Right cardiac atrium (tissue), 5 donors: ENCODE measurements at regions not wholly inside any gene's neighbourhood (a gene's known extent, or its start where the extent isn't known, plus 50 kb on each side); places are given as distances from the start of the nearest gene placed in this dataset.

Experiments
- ATAC-seq, 2 donors: fragments of 200-7000 bp; cut with Tn5 transposase; one replicate each; pipeline versions ENCODE4 v1.8.0 to v1.9.1; 2020; ENCODE audit warnings: moderate library complexity in 2 of 2, mild to moderate bottlenecking in 1 of 2
- DNase-seq, 3 donors: peaks; one replicate each; pipeline ENCODE4 v3.0.0-alpha.2; 2020
- H3K27ac ChIP-seq: one replicate; pipeline ENCODE4 v1.5.1; 2013; ENCODE audit warnings: mild to moderate bottlenecking, low read length, control low read depth, moderate library complexity
- H3K27me3 ChIP-seq: one replicate; pipeline ENCODE4 v1.6.1; 2013; ENCODE audit not compliant: control insufficient read depth, insufficient read depth
- H3K4me1 ChIP-seq: one replicate; pipeline ENCODE4 v1.6.1; 2013; ENCODE audit warnings: low read length; ENCODE audit not compliant: control insufficient read depth, insufficient read depth
- H3K4me3 ChIP-seq: one replicate; pipeline ENCODE4 v1.5.1; 2013; ENCODE audit warnings: low read length, control low read depth
- H3K9me3 ChIP-seq: one replicate; pipeline ENCODE4 v1.6.1; 2013; ENCODE audit warnings: low read length; ENCODE audit not compliant: control insufficient read depth
- WGBS: extraction: QIAGEN DNeasy Blood & Tissue Kit; methylation state at CpG from one replicate; pipeline ENCODE4 v1.1.7; 2013; 5-methylcytosine and 5-hydroxymethylcytosine counted together
- intact Hi-C, 4 donors: fragments of 100-400 bp; cut with DNase I; formaldehyde crosslinking; loops; one replicate each; pipeline versions ENCODE4 v1.11.0 to v1.14.0; 2022 to 2023
- donor health status: healthy with polysubstance abuse.
- donor health status: DM: no; HTN: yes; CAD: no.
- donor health status: DM: no; HTN: no; CAD: no.
- donor health status: DM: no; HTN: yes; CAD: no; lungs with severe emphysema.
- donor health status: DM: yes; HTN: yes; CAD: no.

DNA sequence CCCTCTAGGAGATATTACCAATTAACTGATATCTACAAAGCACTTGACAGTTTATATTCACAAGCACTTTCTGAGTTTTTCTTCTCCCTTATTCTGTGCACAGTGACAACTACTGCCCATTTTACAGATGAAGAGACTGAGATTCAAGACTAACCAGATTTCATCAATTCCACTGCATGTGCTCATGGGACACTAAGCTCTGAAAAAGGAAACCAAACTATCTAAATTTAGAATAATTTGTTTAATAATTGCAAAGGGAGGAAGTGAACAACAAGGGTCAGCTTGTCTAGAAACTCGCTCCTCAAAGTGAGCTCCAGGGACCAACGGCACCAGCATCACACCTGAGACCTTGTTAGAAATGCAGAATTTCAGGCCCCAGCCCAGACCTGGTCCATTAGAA, 50.8 kb upstream of the MYLIP start:
- no peaks in the 10 kb centered on the region for H3K27me3 ChIP-seq
- no peak for ATAC-seq

DNA sequence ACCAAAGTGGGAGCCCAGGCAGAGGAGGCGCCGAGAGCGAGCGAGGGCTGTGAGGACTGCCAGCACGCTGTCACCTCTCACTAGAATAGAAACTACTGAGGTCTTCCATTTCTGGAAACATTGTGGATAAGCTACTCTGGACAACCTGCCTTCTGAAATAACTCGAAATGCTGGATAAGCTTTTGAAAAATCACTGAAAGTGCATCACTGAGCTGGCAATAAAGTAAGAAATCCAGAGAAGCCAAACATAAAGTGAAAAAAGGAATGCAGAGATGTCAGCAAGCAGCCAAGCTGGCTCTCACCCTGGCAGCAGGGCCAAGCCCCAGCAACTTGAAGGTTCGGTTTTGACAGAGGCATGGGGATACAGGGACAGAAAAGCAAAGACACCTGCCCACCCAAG, 59.2 kb upstream of the MYLIP start:
- Histone ChIP-seq H3K4me1 (no peaks in the 10 kb centered on the region), H3K9me3 (no peaks in the 10 kb centered on the region), H3K4me3 (no peak overlapping the region), H3K27me3 (no peaks in the 10 kb centered on the region), H3K27ac (no peak overlapping the region)
- ATAC-seq, result no peak
- no peak for DNase-seq
- 75% methylated on average over 7 of the region's 7 CpGs for WGBS
- intact Hi-C loops, result no loop called here

More for the DNA sequence above, 50.8 kb upstream of the MYLIP start:
- H3K9me3 ChIP-seq, result no peaks in the 10 kb centered on the region
- 69% methylated on average over 2 of the region's 2 CpGs for WGBS
- intact Hi-C loops, result no loop called here
- no peak for DNase-seq
- no peak overlapping the region for H3K27ac ChIP-seq
- no peak overlapping the region for H3K4me3 ChIP-seq
- H3K4me1 ChIP-seq, result no peaks in the 10 kb centered on the region

DNA sequence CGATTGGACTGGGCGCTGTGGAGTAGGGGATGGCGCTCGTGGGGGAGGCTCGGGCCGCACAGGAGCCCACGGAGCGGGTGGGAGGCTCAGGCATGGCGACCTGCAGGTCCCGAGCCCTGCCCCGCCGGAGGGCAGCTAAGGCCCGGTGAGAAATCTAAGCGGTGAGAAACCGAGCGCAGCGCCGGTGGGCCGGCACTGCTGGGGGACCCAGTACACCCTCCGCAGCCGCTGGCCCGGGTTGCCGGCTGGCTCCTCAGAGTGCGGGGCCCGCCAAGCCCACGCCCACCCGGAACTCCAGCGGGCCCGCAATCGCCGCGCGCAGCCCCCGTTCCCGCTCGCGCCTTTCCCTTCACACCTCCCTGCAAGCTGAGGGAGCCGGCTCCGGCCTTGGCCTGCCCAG, 59.7 kb upstream of the MYLIP start:
- no peaks in the 10 kb centered on the region for H3K9me3 ChIP-seq
- DNase-seq, result peak in 2 of 3 donors; percentile 41 to 49
- H3K4me3 ChIP-seq, result no peak overlapping the region
- 98% methylated on average over 39 of the region's 39 CpGs for WGBS
- H3K27ac ChIP-seq, result no peak overlapping the region
- H3K27me3 ChIP-seq, result no peaks in the 10 kb centered on the region
- ATAC-seq, result no peak
- H3K4me1 ChIP-seq, result no peaks in the 10 kb centered on the region
- intact Hi-C loops, result no loop called here

DNA sequence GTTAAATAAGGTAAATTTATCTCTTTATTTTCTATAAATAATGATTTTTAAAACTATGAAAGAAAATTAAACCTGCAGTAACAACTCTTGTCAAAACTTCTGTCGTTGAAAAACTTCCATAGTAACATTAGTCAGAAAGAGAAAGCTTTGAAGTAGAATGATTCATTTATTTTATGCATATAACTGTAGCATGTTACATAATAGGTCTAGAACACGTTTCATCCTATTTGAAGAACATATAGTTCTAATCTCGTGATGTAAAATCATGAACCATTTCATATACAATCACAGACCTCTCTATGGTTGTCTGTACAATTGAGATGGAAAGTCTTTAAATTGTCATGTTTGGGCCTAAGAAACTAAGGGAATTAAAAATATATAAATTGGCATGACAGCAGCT, 61.3 kb upstream of the MYLIP start:
- ATAC-seq, result no peak
- Histone ChIP-seq H3K9me3 (no peaks in the 10 kb centered on the region), H3K27me3 (no peaks in the 10 kb centered on the region), H3K27ac (no peak overlapping the region), H3K4me1 (no peaks in the 10 kb centered on the region), H3K4me3 (no peak overlapping the region)
- intact Hi-C loops, result no loop called here
- WGBS, result 77% methylated on average over 3 of the region's 3 CpGs
- DNase-seq, result no peak

DNA sequence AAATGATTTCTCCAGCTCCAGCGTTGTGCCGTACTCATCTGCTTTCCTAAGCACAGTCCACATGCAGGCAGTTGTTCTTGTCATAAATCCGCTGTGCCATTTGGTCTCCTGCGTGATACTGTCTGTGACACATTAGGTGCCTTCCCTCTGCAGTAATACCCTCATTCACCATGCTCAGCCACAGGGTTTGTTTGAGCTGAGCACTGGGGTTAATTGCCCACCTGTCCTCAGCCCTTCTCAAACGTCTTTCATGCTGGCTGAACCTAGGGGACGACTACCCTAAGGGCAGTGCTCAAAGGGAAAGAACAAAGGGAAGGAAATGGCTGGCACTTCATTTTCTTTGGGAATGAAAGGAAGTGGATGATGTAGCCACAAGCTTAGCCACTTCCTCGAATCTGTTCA, 64.2 kb upstream of the MYLIP start:
- intact Hi-C loops, result no loop called here
- Histone ChIP-seq H3K4me1 (no peaks in the 10 kb centered on the region), H3K27ac (no peak overlapping the region), H3K27me3 (no peaks in the 10 kb centered on the region), H3K4me3 (no peak overlapping the region), H3K9me3 (no peaks in the 10 kb centered on the region)
- DNase-seq, result no peak
- no peak for ATAC-seq
- 48% methylated on average over 7 of the region's 7 CpGs for WGBS

DNA sequence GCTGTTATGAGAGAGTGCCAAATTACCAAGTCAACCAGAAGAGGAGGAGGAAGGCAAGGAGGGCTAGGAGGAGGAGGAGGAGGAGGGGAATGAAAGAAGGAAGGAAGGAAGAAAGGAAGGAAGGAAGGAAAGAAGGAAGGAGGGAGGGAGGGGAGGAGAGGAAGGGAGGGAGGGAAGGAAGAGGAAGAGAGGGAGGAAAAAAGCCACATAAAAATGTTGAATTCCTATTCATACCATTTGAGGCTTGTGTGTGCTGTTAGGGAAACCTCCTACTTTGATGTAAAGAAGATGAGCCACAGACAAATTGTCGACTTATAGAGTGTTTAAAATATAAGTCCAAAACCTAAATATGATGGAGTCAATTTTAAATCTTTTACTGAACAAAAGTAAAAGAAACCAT, 65.3 kb upstream of the MYLIP start:
- 88% methylated on average over 1 of the region's 1 CpG for WGBS

DNA sequence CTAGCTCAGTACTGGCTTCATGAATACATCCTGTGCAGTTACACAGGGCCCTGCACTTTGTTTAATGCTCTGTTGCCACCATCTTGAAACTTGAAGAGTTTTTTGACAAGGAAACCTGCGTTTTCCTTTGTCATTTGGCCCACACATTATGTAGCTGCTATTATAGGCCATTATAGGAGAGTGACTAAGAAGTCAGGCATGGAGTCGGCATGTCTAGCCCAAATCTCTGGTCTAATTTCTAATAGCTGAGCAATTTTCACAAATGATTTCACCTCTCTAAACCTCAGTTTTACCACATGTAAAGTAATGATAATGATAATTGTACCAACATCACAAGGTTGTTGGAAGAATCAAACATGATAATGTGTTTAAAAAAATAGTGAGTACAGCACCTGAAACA, 67.1 kb upstream of the MYLIP start:
- Histone ChIP-seq H3K27ac (no peak overlapping the region), H3K27me3 (no peaks in the 10 kb centered on the region), H3K4me1 (peaks cover 5% of the 10 kb centered on the region), H3K4me3 (no peak overlapping the region), H3K9me3 (no peaks in the 10 kb centered on the region)
- ATAC-seq (no peak), DNase-seq (no peak)
- 88% methylated on average over 2 of the region's 2 CpGs for WGBS
- intact Hi-C loops, result no loop called here

More for the DNA sequence above, 65.3 kb upstream of the MYLIP start:
- Histone ChIP-seq H3K4me3 (no peak overlapping the region), H3K27me3 (no peaks in the 10 kb centered on the region), H3K9me3 (no peaks in the 10 kb centered on the region), H3K27ac (no peak overlapping the region), H3K4me1 (peaks cover 2% of the 10 kb centered on the region)
- intact Hi-C loops, result no loop called here
- DNase-seq (no peak), ATAC-seq (no peak)

DNA sequence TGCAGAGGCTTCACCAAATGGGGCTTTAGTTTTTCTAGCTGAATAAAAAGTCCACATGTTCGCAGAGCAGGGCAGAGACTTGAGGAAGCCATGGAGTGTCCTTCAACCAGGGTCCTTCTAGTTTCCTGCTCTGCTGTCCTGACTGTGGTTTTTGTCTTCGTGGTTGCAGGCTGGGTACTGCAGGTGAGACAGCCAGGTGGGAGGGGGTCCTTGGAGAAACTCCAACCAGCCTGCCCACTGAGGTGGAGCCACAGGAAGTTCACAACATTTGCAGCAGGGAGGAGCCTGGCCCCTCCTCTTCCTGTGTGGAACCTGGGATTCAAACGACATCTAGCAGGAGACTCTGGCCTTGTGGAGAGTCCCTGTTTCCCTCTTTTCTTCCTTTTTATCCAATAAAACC, 68.8 kb upstream of the MYLIP start:
- 79% methylated on average over 3 of the region's 3 CpGs for WGBS
- peaks cover 5% of the 10 kb centered on the region for H3K4me1 ChIP-seq
- intact Hi-C loops, result no loop called here
- ATAC-seq (no peak), DNase-seq (no peak)
- H3K27me3 ChIP-seq, result no peaks in the 10 kb centered on the region
- H3K4me3 ChIP-seq, result no peak overlapping the region
- H3K9me3 ChIP-seq, result no peaks in the 10 kb centered on the region
- H3K27ac ChIP-seq, result no peak overlapping the region

DNA sequence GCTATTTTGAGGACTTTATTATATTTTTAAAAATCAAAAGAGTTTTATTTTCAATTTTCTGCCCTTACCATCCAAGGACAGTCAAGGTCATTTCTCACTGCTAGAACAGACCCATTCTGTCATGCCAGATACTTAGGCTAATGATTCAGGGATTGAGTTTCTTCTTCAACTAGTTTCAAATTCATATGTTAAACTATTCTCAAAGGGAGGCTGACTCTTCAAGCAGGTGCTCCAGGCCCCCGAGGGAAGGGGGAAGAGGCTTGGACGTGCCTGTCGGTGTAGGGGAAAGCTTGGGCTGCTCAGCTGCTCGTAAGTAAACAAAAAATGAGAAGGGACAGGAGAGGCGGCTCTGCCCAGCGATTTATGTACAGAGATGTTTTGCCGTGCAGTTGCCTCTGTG, 69.4 kb upstream of the MYLIP start:
- Histone ChIP-seq H3K4me3 (no peak overlapping the region), H3K4me1 (peaks cover 5% of the 10 kb centered on the region), H3K27me3 (no peaks in the 10 kb centered on the region), H3K9me3 (no peaks in the 10 kb centered on the region), H3K27ac (no peak overlapping the region)
- WGBS, result 82% methylated on average over 7 of the region's 7 CpGs
- no peak for DNase-seq
- ATAC-seq, result no peak
- intact Hi-C loops, result no loop called here

DNA sequence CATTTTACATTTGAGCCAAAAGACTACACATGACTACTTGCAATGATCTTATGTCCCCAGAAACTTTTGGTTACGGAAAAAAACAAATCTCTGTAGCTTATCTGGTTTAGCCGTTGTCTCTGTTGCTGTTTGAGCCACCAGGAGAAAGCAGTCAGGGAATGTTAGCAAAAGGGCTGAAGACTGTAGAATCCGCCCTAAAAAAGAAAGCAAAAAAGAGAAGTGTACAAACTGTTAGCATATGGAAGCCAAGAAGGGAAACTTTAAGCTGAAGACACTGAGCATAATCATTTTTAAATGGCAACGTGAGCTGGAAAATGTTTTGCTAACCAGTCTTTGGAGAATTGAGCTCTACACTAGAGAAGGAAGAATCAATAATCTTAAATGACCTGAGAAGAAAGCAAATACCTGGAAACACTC, 69.9 kb upstream of the MYLIP start:
- 67% methylated on average over 4 of the region's 4 CpGs for WGBS
- DNase-seq (no peak), ATAC-seq (no peak)
- H3K27ac ChIP-seq, result no peak overlapping the region
- peaks cover 5% of the 10 kb centered on the region for H3K4me1 ChIP-seq
- no peaks in the 10 kb centered on the region for H3K27me3 ChIP-seq
- intact Hi-C loops, result no loop called here
- no peaks in the 10 kb centered on the region for H3K9me3 ChIP-seq
- H3K4me3 ChIP-seq, result no peak overlapping the region

DNA sequence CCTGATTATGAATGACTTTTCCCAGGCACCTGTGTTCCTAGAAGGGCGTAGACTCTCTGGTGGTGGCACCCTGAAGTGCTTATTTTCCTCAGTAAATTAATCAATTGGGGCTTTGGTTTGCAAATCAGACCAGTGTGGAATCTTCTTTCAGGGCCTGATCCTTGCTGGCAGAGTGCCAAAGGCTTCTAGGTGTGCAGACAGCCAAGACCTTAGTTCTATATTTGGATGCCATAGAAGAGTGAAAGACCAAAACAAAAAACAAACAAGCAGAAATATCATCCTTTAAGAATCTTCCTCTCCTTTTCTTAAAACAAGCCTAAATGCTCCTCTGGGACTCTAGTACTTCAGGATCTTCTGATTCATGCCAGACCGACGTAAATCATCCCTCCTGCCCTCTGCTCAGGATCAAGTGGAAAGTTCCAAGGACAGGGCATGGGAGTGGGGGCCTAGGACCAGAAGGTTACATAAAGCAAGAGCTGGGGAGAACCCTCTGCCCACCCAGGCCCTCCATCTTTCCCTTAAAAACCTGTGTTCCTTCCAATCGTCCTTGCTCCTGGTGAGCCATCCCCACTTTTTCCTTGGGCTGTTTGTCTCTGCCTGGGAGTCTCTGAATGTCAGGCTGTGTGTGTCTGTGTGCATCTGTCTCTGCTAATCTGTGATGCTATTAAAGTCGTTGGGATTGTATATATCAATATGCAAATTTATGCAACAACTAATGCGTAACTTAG, 70.5 kb upstream of the MYLIP start:
- no peaks in the 10 kb centered on the region for H3K27me3 ChIP-seq
- no peak overlapping the region for H3K4me3 ChIP-seq
- no peak for DNase-seq
- H3K9me3 ChIP-seq, result no peaks in the 10 kb centered on the region
- peaks cover 5% of the 10 kb centered on the region for H3K4me1 ChIP-seq
- no peak for ATAC-seq
- intact Hi-C loops, result no loop called here
- WGBS, result 74% methylated on average over 6 of the region's 6 CpGs
- H3K27ac ChIP-seq, result no peak overlapping the region

DNA sequence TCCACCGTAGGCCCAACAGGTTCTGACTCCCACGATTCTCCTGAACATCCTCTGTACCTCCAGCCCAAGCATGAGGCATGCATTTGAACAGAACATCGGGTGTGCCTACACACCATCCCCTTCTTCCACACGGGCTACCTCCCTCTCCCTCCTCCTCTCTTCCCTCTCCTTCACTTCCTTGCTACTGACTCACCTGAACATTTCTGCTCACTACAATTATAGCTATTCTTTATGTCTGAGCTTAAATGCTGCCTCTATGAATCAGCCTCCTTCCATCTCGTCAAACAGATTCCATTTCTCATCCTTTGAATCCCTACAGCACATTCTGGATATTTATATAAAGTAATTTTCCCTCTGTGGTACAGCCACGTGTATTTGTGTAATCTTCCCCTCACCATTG, 71.4 kb upstream of the MYLIP start:
- 87% methylated on average over 6 of the region's 6 CpGs for WGBS
- no peak for DNase-seq
- Histone ChIP-seq H3K27ac (no peak overlapping the region), H3K9me3 (no peaks in the 10 kb centered on the region), H3K27me3 (no peaks in the 10 kb centered on the region), H3K4me1 (peaks cover 5% of the 10 kb centered on the region), H3K4me3 (no peak overlapping the region)
- no peak for ATAC-seq
- intact Hi-C loops, result no loop called here
